PFSK-1 (cell line): ENCODE measurements at regions not wholly inside any gene's neighbourhood (a gene's known extent, or its start where the extent isn't known, plus 50 kb on each side); places are given as distances from the start of the nearest gene placed in this dataset.

Experiments used
- FOXP2 ChIP-seq: optimal IDR thresholded peaks from 2 replicates; pipeline ENCODE3; 2011; ENCODE audit warnings: borderline replicate concordance, control low read depth, inconsistent platforms; ENCODE audit not compliant: insufficient read depth; ENCODE audit errors: extremely low read length, extremely low read depth
- POLR2AphosphoS5 ChIP-seq: IDR thresholded peaks from 2 replicates; pipeline ENCODE4 v1.6.1; 2012; ENCODE audit warnings: low read depth, mild to moderate bottlenecking, control low read depth, low read length, moderate library complexity
- REST ChIP-seq, 2 experiments: IDR thresholded peaks; 2 replicates each; pipeline versions ENCODE4 v1.6.1 to v1.8.0; 2011 to 2012; ENCODE audit warnings: low read depth in 2 of 2, low read length in 2 of 2, control low read depth in 1 of 2, inconsistent platforms in 1 of 2, mild to moderate bottlenecking in 1 of 2, moderate library complexity in 1 of 2; ENCODE audit not compliant: insufficient read depth in 1 of 2
- SIN3A ChIP-seq: IDR thresholded peaks from 2 replicates; pipeline ENCODE4 v1.6.1; 2012; ENCODE audit warnings: mild to moderate bottlenecking, low read length, moderate library complexity, borderline replicate concordance; ENCODE audit not compliant: insufficient read depth
- TAF1 ChIP-seq: IDR thresholded peaks from 2 replicates; pipeline ENCODE4 v1.6.1; 2012; ENCODE audit warnings: low read length, control low read depth, borderline replicate concordance; ENCODE audit not compliant: insufficient read depth

DNA sequence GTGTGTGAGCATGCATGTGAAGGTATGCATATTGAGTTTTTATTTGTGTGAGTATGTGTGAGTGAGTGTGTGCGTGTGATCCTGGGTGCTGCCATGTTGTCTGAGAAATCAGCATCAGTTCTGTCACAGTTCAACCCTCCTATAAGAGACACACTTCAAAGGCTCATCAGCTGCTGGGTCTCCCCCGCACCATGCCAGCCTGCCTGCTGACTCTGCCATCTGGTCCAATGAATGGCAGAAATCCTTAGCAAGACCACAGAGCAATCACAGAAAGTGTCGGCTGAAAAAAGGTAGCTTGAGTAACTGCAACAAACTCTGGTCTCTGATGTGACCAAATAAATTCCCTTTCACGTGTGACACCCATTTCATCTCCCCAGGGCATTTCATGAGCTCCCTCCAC lies 381.8 kb upstream of the MAF start:
- TF ChIP-seq TAF1, result no peak
- no peak for TF ChIP-seq POLR2AphosphoS5
- TF ChIP-seq SIN3A, result no peak
- TF ChIP-seq REST (IDR thresholded peaks at IDR 0.05; ENCODE audit: insufficient read depth in 1 of 2, low read depth in 2 of 2, low read length in 2 of 2), result no peak
- TF ChIP-seq FOXP2, result no peak

GRCh38 chr16:79981814-79982213 lies 381.3 kb upstream of the MAF start:
- TF ChIP-seq POLR2AphosphoS5, result no peak
- no peak for TF ChIP-seq FOXP2
- TF ChIP-seq TAF1, result no peak
- TF ChIP-seq SIN3A, result no peak
- no peak for TF ChIP-seq REST (IDR thresholded peaks at IDR 0.05; ENCODE audit: insufficient read depth in 1 of 2, low read depth in 2 of 2, low read length in 2 of 2)

GRCh38 chr16:79980650-79981521 lies 380.3 kb upstream of the MAF start:
- TF ChIP-seq FOXP2 (no peak), SIN3A (no peak), POLR2AphosphoS5 (no peak), TAF1 (no peak), REST (IDR thresholded peaks at IDR 0.05; ENCODE audit: insufficient read depth in 1 of 2, low read depth in 2 of 2, low read length in 2 of 2) (no peak)

DNA sequence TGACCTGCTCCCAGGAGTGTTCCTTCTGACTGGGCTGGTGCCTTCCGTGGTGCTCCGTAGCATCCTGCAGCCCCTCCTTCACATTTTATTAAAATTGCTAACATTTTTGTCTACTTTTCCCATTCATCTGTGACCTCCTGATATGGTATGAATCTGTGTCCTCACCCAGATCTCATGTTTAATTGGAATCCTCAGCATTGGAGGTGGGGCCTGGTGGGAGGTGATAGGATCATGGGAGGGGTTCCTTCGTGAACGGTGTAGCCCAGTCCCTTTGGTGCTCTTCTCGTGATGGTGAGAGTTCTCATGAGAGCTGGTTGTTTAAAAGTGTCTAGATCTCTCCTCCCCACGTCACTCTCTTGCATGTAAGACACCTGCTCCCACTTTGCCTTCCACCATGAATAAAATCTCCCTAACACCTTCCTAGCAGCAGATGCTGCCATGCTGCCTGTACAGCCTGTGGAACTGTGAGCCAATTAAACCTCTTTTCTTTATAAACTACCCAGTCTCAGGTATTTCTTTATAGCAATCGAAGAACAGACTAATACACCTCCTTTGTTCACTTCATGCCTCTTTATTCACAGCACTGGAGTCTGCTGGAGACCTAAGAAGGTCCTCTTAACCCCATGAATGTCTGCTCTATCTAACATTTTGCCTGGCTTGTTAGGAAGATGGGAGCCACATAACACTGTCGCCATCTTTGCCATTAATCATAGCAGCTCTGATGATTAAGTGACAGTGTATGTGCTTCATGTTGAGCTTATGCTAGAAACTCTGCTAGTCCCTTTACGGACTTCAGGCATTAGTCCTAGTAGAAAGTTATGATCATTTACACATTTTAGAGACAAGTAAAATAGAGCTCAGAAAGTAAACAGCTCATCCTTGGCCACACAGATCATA lies 377.7 kb upstream of the MAF start:
- TF ChIP-seq REST (IDR thresholded peaks at IDR 0.05; ENCODE audit: insufficient read depth in 1 of 2, low read depth in 2 of 2, low read length in 2 of 2), result no peak
- no peak for TF ChIP-seq SIN3A
- TF ChIP-seq POLR2AphosphoS5, result no peak
- TF ChIP-seq FOXP2, result no peak
- no peak for TF ChIP-seq TAF1
